ENCODE measurements at regions not wholly inside any gene's neighbourhood (a gene's known extent, or its start where the extent isn't known, plus 50 kb on each side); places are given as distances from the start of the nearest gene placed in this dataset.

DNA sequence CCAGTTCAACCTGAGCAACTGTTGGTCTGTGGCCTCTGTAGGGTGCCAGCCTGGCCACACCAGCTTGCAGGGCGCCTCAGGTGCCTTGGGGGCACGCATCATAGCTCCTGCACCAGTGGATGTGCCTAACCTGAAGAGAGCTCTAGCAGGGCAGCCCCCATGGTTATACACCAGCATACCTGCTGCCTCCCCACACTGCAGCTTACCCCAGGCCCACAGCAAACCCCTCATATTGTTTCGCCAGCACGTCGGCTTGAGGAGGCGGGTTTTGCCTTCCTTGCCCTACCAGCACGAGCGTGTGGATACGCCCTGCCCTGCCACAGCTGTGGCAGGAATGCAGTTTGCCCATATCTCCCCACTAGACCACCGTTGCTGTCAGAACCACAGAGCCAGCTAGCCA lies 435.9 kb downstream of the SLCO4C1 start:
- TF ChIP-seq, protein P1, sequence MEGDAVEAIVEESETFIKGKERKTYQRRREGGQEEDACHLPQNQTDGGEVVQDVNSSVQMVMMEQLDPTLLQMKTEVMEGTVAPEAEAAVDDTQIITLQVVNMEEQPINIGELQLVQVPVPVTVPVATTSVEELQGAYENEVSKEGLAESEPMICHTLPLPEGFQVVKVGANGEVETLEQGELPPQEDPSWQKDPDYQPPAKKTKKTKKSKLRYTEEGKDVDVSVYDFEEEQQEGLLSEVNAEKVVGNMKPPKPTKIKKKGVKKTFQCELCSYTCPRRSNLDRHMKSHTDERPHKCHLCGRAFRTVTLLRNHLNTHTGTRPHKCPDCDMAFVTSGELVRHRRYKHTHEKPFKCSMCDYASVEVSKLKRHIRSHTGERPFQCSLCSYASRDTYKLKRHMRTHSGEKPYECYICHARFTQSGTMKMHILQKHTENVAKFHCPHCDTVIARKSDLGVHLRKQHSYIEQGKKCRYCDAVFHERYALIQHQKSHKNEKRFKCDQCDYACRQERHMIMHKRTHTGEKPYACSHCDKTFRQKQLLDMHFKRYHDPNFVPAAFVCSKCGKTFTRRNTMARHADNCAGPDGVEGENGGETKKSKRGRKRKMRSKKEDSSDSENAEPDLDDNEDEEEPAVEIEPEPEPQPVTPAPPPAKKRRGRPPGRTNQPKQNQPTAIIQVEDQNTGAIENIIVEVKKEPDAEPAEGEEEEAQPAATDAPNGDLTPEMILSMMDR (conservative IDR thresholded peaks at IDR 0.05; ENCODE audit: low read depth in 2 of 2) = no peak
- no peak for TF ChIP-seq EZH2phosphoT487 (IDR thresholded peaks at IDR 0.05; ENCODE audit: unreplicated experiment)
- no peak for TF ChIP-seq CREB1 (CRISPR knock-in tag; IDR thresholded peaks at IDR 0.05; ENCODE audit: low read depth)
- TF ChIP-seq POLR2AphosphoS5 (IDR thresholded peaks at IDR 0.05; ENCODE audit: low read depth) = no peak
